ENCODE measurements at regions not wholly inside any gene's neighbourhood (a gene's known extent, or its start where the extent isn't known, plus 50 kb on each side); places are given as distances from the start of the nearest gene placed in this dataset.

- no peaks in the 10 kb centered on the region for H3K9me3 ChIP-seq (ENCODE audit: control insufficient read depth in 3 of 3, low read length in 3 of 3)
- H3K27me3 ChIP-seq (ENCODE audit: control insufficient read depth in 3 of 3, insufficient read depth in 3 of 3, low read length in 3 of 3) = no peaks in the 10 kb centered on the region
- no peaks in the 10 kb centered on the region for H3K36me3 ChIP-seq (ENCODE audit: control insufficient read depth in 3 of 3, insufficient read depth in 3 of 3, low read length in 3 of 3)
- no peak overlapping the region for H3K27ac ChIP-seq (ENCODE audit: low read depth, low read length)
- no peak overlapping the region for H3K4me3 ChIP-seq (ENCODE audit: low read length in 3 of 3)
- H3K9ac ChIP-seq (ENCODE audit: low read depth in 1 of 3, low read length in 3 of 3) = no peak overlapping the region
- H3K4me1 ChIP-seq (ENCODE audit: control insufficient read depth in 3 of 3, insufficient read depth in 3 of 3, low read length in 3 of 3) = no peaks in the 10 kb centered on the region
These were observed 281.2 kb upstream of the RGMB start for GRCh38 chr5:98492258-98492657.

- Histone ChIP-seq H3K4me1 (ENCODE audit: control insufficient read depth in 3 of 3, insufficient read depth in 3 of 3, low read length in 3 of 3) (no peaks in the 10 kb centered on the region), H3K4me3 (ENCODE audit: low read length in 3 of 3) (no peak overlapping the region), H3K9ac (ENCODE audit: low read depth in 1 of 3, low read length in 3 of 3) (no peak overlapping the region), H3K9me3 (ENCODE audit: control insufficient read depth in 3 of 3, low read length in 3 of 3) (no peaks in the 10 kb centered on the region), H3K36me3 (ENCODE audit: control insufficient read depth in 3 of 3, insufficient read depth in 3 of 3, low read length in 3 of 3) (no peaks in the 10 kb centered on the region), H3K27ac (ENCODE audit: low read depth, low read length) (no peak overlapping the region), H3K27me3 (ENCODE audit: control insufficient read depth in 3 of 3, insufficient read depth in 3 of 3, low read length in 3 of 3) (no peaks in the 10 kb centered on the region)
These were observed 276.0 kb upstream of the RGMB start for GRCh38 chr5:98497418-98497817.

GRCh38 chr5:98498028-98498427 is 275.4 kb upstream of the RGMB start:
- H3K4me1 ChIP-seq (ENCODE audit: control insufficient read depth in 3 of 3, insufficient read depth in 3 of 3, low read length in 3 of 3) = no peaks in the 10 kb centered on the region
- H3K9ac ChIP-seq (ENCODE audit: low read depth in 1 of 3, low read length in 3 of 3) = no peak overlapping the region
- no peak overlapping the region for H3K27ac ChIP-seq (ENCODE audit: low read depth, low read length)
- no peak overlapping the region for H3K4me3 ChIP-seq (ENCODE audit: low read length in 3 of 3)
- no peaks in the 10 kb centered on the region for H3K36me3 ChIP-seq (ENCODE audit: control insufficient read depth in 3 of 3, insufficient read depth in 3 of 3, low read length in 3 of 3)
- H3K9me3 ChIP-seq (ENCODE audit: control insufficient read depth in 3 of 3, low read length in 3 of 3) = no peaks in the 10 kb centered on the region
- H3K27me3 ChIP-seq (ENCODE audit: control insufficient read depth in 3 of 3, insufficient read depth in 3 of 3, low read length in 3 of 3) = no peaks in the 10 kb centered on the region

GRCh38 chr5:98499892-98500291 is 273.6 kb upstream of the RGMB start:
- Histone ChIP-seq H3K36me3 (ENCODE audit: control insufficient read depth in 3 of 3, insufficient read depth in 3 of 3, low read length in 3 of 3) (no peaks in the 10 kb centered on the region), H3K27me3 (ENCODE audit: control insufficient read depth in 3 of 3, insufficient read depth in 3 of 3, low read length in 3 of 3) (no peaks in the 10 kb centered on the region), H3K9ac (ENCODE audit: low read depth in 1 of 3, low read length in 3 of 3) (no peak overlapping the region), H3K9me3 (ENCODE audit: control insufficient read depth in 3 of 3, low read length in 3 of 3) (no peaks in the 10 kb centered on the region), H3K27ac (ENCODE audit: low read depth, low read length) (no peak overlapping the region), H3K4me3 (ENCODE audit: low read length in 3 of 3) (no peak overlapping the region), H3K4me1 (ENCODE audit: control insufficient read depth in 3 of 3, insufficient read depth in 3 of 3, low read length in 3 of 3) (no peaks in the 10 kb centered on the region)

- H3K4me3 ChIP-seq (ENCODE audit: low read length in 3 of 3) = no peak overlapping the region
- H3K36me3 ChIP-seq (ENCODE audit: control insufficient read depth in 3 of 3, insufficient read depth in 3 of 3, low read length in 3 of 3) = no peaks in the 10 kb centered on the region
- no peak overlapping the region for H3K27ac ChIP-seq (ENCODE audit: low read depth, low read length)
- no peaks in the 10 kb centered on the region for H3K27me3 ChIP-seq (ENCODE audit: control insufficient read depth in 3 of 3, insufficient read depth in 3 of 3, low read length in 3 of 3)
- no peaks in the 10 kb centered on the region for H3K4me1 ChIP-seq (ENCODE audit: control insufficient read depth in 3 of 3, insufficient read depth in 3 of 3, low read length in 3 of 3)
- no peak overlapping the region for H3K9ac ChIP-seq (ENCODE audit: low read depth in 1 of 3, low read length in 3 of 3)
- H3K9me3 ChIP-seq (ENCODE audit: control insufficient read depth in 3 of 3, low read length in 3 of 3) = no peaks in the 10 kb centered on the region
These were observed 272.7 kb upstream of the RGMB start for GRCh38 chr5:98500811-98501210.

GRCh38 chr5:98503616-98504015 is 269.8 kb upstream of the RGMB start:
- Histone ChIP-seq H3K27me3 (ENCODE audit: control insufficient read depth in 3 of 3, insufficient read depth in 3 of 3, low read length in 3 of 3) (no peaks in the 10 kb centered on the region), H3K36me3 (ENCODE audit: control insufficient read depth in 3 of 3, insufficient read depth in 3 of 3, low read length in 3 of 3) (no peaks in the 10 kb centered on the region), H3K9ac (ENCODE audit: low read depth in 1 of 3, low read length in 3 of 3) (no peak overlapping the region), H3K4me3 (ENCODE audit: low read length in 3 of 3) (no peak overlapping the region), H3K4me1 (ENCODE audit: control insufficient read depth in 3 of 3, insufficient read depth in 3 of 3, low read length in 3 of 3) (no peaks in the 10 kb centered on the region), H3K27ac (ENCODE audit: low read depth, low read length) (no peak overlapping the region), H3K9me3 (ENCODE audit: control insufficient read depth in 3 of 3, low read length in 3 of 3) (no peaks in the 10 kb centered on the region)

- Histone ChIP-seq H3K4me3 (ENCODE audit: low read length in 3 of 3) (no peak overlapping the region), H3K9ac (ENCODE audit: low read depth in 1 of 3, low read length in 3 of 3) (no peak overlapping the region), H3K4me1 (ENCODE audit: control insufficient read depth in 3 of 3, insufficient read depth in 3 of 3, low read length in 3 of 3) (no peaks in the 10 kb centered on the region), H3K9me3 (ENCODE audit: control insufficient read depth in 3 of 3, low read length in 3 of 3) (no peaks in the 10 kb centered on the region), H3K36me3 (ENCODE audit: control insufficient read depth in 3 of 3, insufficient read depth in 3 of 3, low read length in 3 of 3) (no peaks in the 10 kb centered on the region), H3K27me3 (ENCODE audit: control insufficient read depth in 3 of 3, insufficient read depth in 3 of 3, low read length in 3 of 3) (no peaks in the 10 kb centered on the region), H3K27ac (ENCODE audit: low read depth, low read length) (no peak overlapping the region)
These were observed 269.0 kb upstream of the RGMB start for GRCh38 chr5:98504505-98504904.

GRCh38 chr5:98510143-98510985 is 263.1 kb upstream of the RGMB start:
- Histone ChIP-seq H3K4me1 (ENCODE audit: control insufficient read depth in 3 of 3, insufficient read depth in 3 of 3, low read length in 3 of 3) (no peaks in the 10 kb centered on the region), H3K4me3 (ENCODE audit: low read length in 3 of 3) (no peak overlapping the region), H3K9me3 (ENCODE audit: control insufficient read depth in 3 of 3, low read length in 3 of 3) (no peaks in the 10 kb centered on the region), H3K27me3 (ENCODE audit: control insufficient read depth in 3 of 3, insufficient read depth in 3 of 3, low read length in 3 of 3) (no peaks in the 10 kb centered on the region), H3K9ac (ENCODE audit: low read depth in 1 of 3, low read length in 3 of 3) (no peak overlapping the region), H3K27ac (ENCODE audit: low read depth, low read length) (no peak overlapping the region), H3K36me3 (ENCODE audit: control insufficient read depth in 3 of 3, insufficient read depth in 3 of 3, low read length in 3 of 3) (no peaks in the 10 kb centered on the region)

- H3K9ac ChIP-seq (ENCODE audit: low read depth in 1 of 3, low read length in 3 of 3) = no peak overlapping the region
These were observed 260.1 kb upstream of the RGMB start for GRCh38 chr5:98513380-98513779.

GRCh38 chr5:98514215-98514614 is 259.2 kb upstream of the RGMB start:
- H3K27ac ChIP-seq (ENCODE audit: low read depth, low read length) = no peak overlapping the region
- no peaks in the 10 kb centered on the region for H3K36me3 ChIP-seq (ENCODE audit: control insufficient read depth in 3 of 3, insufficient read depth in 3 of 3, low read length in 3 of 3)
- H3K9ac ChIP-seq (ENCODE audit: low read depth in 1 of 3, low read length in 3 of 3) = no peak overlapping the region
- no peaks in the 10 kb centered on the region for H3K27me3 ChIP-seq (ENCODE audit: control insufficient read depth in 3 of 3, insufficient read depth in 3 of 3, low read length in 3 of 3)
- no peaks in the 10 kb centered on the region for H3K4me1 ChIP-seq (ENCODE audit: control insufficient read depth in 3 of 3, insufficient read depth in 3 of 3, low read length in 3 of 3)
- no peaks in the 10 kb centered on the region for H3K9me3 ChIP-seq (ENCODE audit: control insufficient read depth in 3 of 3, low read length in 3 of 3)
- no peak overlapping the region for H3K4me3 ChIP-seq (ENCODE audit: low read length in 3 of 3)

More at GRCh38 chr5:98513380-98513779, 260.1 kb upstream of the RGMB start:
- no peaks in the 10 kb centered on the region for H3K27me3 ChIP-seq (ENCODE audit: control insufficient read depth in 3 of 3, insufficient read depth in 3 of 3, low read length in 3 of 3)
- H3K9me3 ChIP-seq (ENCODE audit: control insufficient read depth in 3 of 3, low read length in 3 of 3) = no peaks in the 10 kb centered on the region
- no peak overlapping the region for H3K4me3 ChIP-seq (ENCODE audit: low read length in 3 of 3)
- no peaks in the 10 kb centered on the region for H3K36me3 ChIP-seq (ENCODE audit: control insufficient read depth in 3 of 3, insufficient read depth in 3 of 3, low read length in 3 of 3)
- no peak overlapping the region for H3K27ac ChIP-seq (ENCODE audit: low read depth, low read length)
- no peaks in the 10 kb centered on the region for H3K4me1 ChIP-seq (ENCODE audit: control insufficient read depth in 3 of 3, insufficient read depth in 3 of 3, low read length in 3 of 3)

All from skeletal muscle tissue (tissue), 3 donors.